ENCODE measurements at regions not wholly inside any gene's neighbourhood (a gene's known extent, or its start where the extent isn't known, plus 50 kb on each side); places are given as distances from the start of the nearest gene placed in this dataset.

- TF ChIP-seq NFRKB (IDR thresholded peaks at IDR 0.05) (no peak), FOXM1 (IDR thresholded peaks at IDR 0.05; ENCODE audit: borderline replicate concordance) (no peak), HDGF (IDR thresholded peaks at IDR 0.05; ENCODE audit: borderline replicate concordance) (no peak), SUZ12 (IDR thresholded peaks at IDR 0.05) (no peak), BHLHE40 (IDR thresholded peaks at IDR 0.05; ENCODE audit: borderline replicate concordance) (no peak), SP1 (IDR thresholded peaks at IDR 0.05) (no peak), LEF1 (IDR thresholded peaks at IDR 0.05; ENCODE audit: borderline replicate concordance) (no peak), CTBP1 (IDR thresholded peaks at IDR 0.05; ENCODE audit: borderline replicate concordance) (no peak), FOXA1 (IDR thresholded peaks at IDR 0.05) (no peak), ARNT (IDR thresholded peaks at IDR 0.05) (no peak), ZNF384 (IDR thresholded peaks at IDR 0.05) (no peak), FOXK2 (IDR thresholded peaks at IDR 0.05) (no peak), ELF4 (IDR thresholded peaks at IDR 0.05) (no peak)
These were observed 56.5 kb upstream of the RASA2 start for GRCh38 chr3:141430316-141430715.

Data from HEK293T (cell line).